Mammary epithelial cell (primary cell): ENCODE measurements at regions not wholly inside any gene's neighbourhood (a gene's known extent, or its start where the extent isn't known, plus 50 kb on each side); places are given as distances from the start of the nearest gene placed in this dataset.

Source experiments
- CTCF ChIP-seq, 2 donors: IDR thresholded peaks in 1 of 2; conservative IDR thresholded peaks in 1 of 2; 2 replicates each; pipeline ENCODE4 v1.5.1; 2011 to 2012; ENCODE audit warnings: inconsistent platforms in 2 of 2, low read length in 2 of 2, mild to moderate bottlenecking in 2 of 2, control low read depth in 1 of 2, low read depth in 1 of 2; ENCODE audit not compliant: insufficient read depth in 1 of 2; ENCODE audit errors: extremely low read depth in 1 of 2
- EZH2 ChIP-seq: IDR thresholded peaks from 2 replicates; pipeline ENCODE4 v1.6.1; 2012; ENCODE audit warnings: low read length, inconsistent platforms, borderline replicate concordance

DNA sequence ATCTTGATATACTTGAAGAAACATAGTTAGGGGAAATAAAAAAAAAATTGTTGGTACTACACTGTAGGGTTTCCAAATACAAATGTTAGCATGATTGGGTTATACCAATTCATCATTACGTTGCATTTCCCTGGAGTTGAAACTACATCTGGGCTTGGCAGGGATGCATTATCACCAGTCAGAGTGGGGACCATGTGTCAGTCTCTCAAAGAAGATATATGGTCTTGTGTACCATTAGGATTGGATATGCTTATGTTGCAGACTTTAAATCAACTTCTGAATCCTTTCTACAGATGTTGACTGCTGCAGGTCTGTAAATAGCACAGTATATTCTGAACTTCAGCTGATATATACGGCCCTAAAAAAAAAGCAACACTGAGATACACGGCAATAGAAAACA, 188.5 kb downstream of the SLIT2 start:
- TF ChIP-seq CTCF (conservative IDR thresholded peaks at IDR 0.05 in 1 of 2, IDR thresholded peaks at IDR 0.05 in 1 of 2; ENCODE audit: extremely low read depth in 1 of 2, insufficient read depth in 1 of 2, low read depth in 1 of 2, low read length in 2 of 2) = no peak
- TF ChIP-seq EZH2 = no peak
